ENCODE measurements at regions not wholly inside any gene's neighbourhood (a gene's known extent, or its start where the extent isn't known, plus 50 kb on each side); places are given as distances from the start of the nearest gene placed in this dataset.

GRCh38 chr13:109995578-109995977 is 209.2 kb upstream of the IRS2 start:
- no peak for TF ChIP-seq CTCF (IDR thresholded peaks at IDR 0.05; ENCODE audit: low read depth, low read length)
- no peaks in the 10 kb centered on the region for H3K27me3 ChIP-seq
- H3K27ac ChIP-seq = no peak overlapping the region
- no peaks in the 10 kb centered on the region for H3K36me3 ChIP-seq
- H3K9me3 ChIP-seq (ENCODE audit: low read depth) = no peaks in the 10 kb centered on the region
- no peak for DNase-seq (ENCODE audit: low read depth in 1 of 2, low spot score in 1 of 2)
- no peaks in the 10 kb centered on the region for H3K4me1 ChIP-seq (ENCODE audit: low read depth)
- H3K4me3 ChIP-seq = no peak overlapping the region

- H3K36me3 ChIP-seq = no peaks in the 10 kb centered on the region
- no peak for DNase-seq (ENCODE audit: low read depth in 1 of 2, low spot score in 1 of 2)
- H3K27me3 ChIP-seq = no peaks in the 10 kb centered on the region
- TF ChIP-seq CTCF (IDR thresholded peaks at IDR 0.05; ENCODE audit: low read depth, low read length) = no peak
- no peak overlapping the region for H3K4me3 ChIP-seq
- H3K4me1 ChIP-seq (ENCODE audit: low read depth) = no peaks in the 10 kb centered on the region
- no peak overlapping the region for H3K27ac ChIP-seq
- H3K9me3 ChIP-seq (ENCODE audit: low read depth) = no peaks in the 10 kb centered on the region
Measured at GRCh38 chr13:109990296-109990695, 203.9 kb upstream of the IRS2 start.

GRCh38 chr13:109989686-109990085 is 203.3 kb upstream of the IRS2 start:
- no peak for TF ChIP-seq CTCF (IDR thresholded peaks at IDR 0.05; ENCODE audit: low read depth, low read length)
- peak in 1 of 2 donors; percentile 32 for DNase-seq (ENCODE audit: low read depth in 1 of 2, low spot score in 1 of 2)
- Histone ChIP-seq H3K27me3 (no peaks in the 10 kb centered on the region), H3K4me1 (ENCODE audit: low read depth) (no peaks in the 10 kb centered on the region), H3K27ac (no peak overlapping the region), H3K4me3 (no peak overlapping the region), H3K36me3 (no peaks in the 10 kb centered on the region), H3K9me3 (ENCODE audit: low read depth) (no peaks in the 10 kb centered on the region)

- Histone ChIP-seq H3K36me3 (no peaks in the 10 kb centered on the region), H3K27me3 (no peaks in the 10 kb centered on the region), H3K9me3 (ENCODE audit: low read depth) (no peaks in the 10 kb centered on the region), H3K4me3 (no peak overlapping the region), H3K27ac (no peak overlapping the region), H3K4me1 (ENCODE audit: low read depth) (no peaks in the 10 kb centered on the region)
- DNase-seq (ENCODE audit: low read depth in 1 of 2, low spot score in 1 of 2) = peak in 1 of 2 donors; percentile 30
- TF ChIP-seq CTCF (IDR thresholded peaks at IDR 0.05; ENCODE audit: low read depth, low read length) = no peak
Measured at GRCh38 chr13:109989155-109989554, 202.8 kb upstream of the IRS2 start.

GRCh38 chr13:109986851-109987250 is 200.5 kb upstream of the IRS2 start:
- H3K27ac ChIP-seq = no peak overlapping the region
- TF ChIP-seq CTCF (IDR thresholded peaks at IDR 0.05; ENCODE audit: low read depth, low read length) = no peak

More at GRCh38 chr13:109986851-109987250, 200.5 kb upstream of the IRS2 start:
- Histone ChIP-seq H3K9me3 (ENCODE audit: low read depth) (no peaks in the 10 kb centered on the region), H3K4me1 (ENCODE audit: low read depth) (no peaks in the 10 kb centered on the region), H3K27me3 (no peaks in the 10 kb centered on the region), H3K4me3 (no peak overlapping the region), H3K36me3 (no peaks in the 10 kb centered on the region)
- no peak for DNase-seq (ENCODE audit: low read depth in 1 of 2, low spot score in 1 of 2)

Data from cardiac muscle cell (in vitro differentiated cells and primary cell).